SK-N-SH (cell line): ENCODE measurements at regions not wholly inside any gene's neighbourhood (a gene's known extent, or its start where the extent isn't known, plus 50 kb on each side); places are given as distances from the start of the nearest gene placed in this dataset.

Experiments
- JUND ChIP-seq: IDR thresholded peaks from 2 replicates; pipeline ENCODE4 v1.4.0; 2012
- TF ChIP-seq, protein P1 (sequence below): fragments of 200-600 bp; sonication (generic); IDR thresholded peaks from 2 replicates; pipeline ENCODE4 v1.6.1; 2017; ENCODE audit warnings: antibody characterized with exemption, mild to moderate bottlenecking, moderate library complexity

GRCh38 chr6:144969154-144969553 lies 684.0 kb downstream of the UTRN start:
- TF ChIP-seq, protein P1, sequence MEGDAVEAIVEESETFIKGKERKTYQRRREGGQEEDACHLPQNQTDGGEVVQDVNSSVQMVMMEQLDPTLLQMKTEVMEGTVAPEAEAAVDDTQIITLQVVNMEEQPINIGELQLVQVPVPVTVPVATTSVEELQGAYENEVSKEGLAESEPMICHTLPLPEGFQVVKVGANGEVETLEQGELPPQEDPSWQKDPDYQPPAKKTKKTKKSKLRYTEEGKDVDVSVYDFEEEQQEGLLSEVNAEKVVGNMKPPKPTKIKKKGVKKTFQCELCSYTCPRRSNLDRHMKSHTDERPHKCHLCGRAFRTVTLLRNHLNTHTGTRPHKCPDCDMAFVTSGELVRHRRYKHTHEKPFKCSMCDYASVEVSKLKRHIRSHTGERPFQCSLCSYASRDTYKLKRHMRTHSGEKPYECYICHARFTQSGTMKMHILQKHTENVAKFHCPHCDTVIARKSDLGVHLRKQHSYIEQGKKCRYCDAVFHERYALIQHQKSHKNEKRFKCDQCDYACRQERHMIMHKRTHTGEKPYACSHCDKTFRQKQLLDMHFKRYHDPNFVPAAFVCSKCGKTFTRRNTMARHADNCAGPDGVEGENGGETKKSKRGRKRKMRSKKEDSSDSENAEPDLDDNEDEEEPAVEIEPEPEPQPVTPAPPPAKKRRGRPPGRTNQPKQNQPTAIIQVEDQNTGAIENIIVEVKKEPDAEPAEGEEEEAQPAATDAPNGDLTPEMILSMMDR = no peak
- no peak for TF ChIP-seq JUND
